ENCODE measurements at regions not wholly inside any gene's neighbourhood (a gene's known extent, or its start where the extent isn't known, plus 50 kb on each side); places are given as distances from the start of the nearest gene placed in this dataset.

GRCh38 chr3:3708769-3709115 is 90.5 kb upstream of the LRRN1 start:
- H3K36me3 ChIP-seq, result no peaks in the 10 kb centered on the region
- no peak for DNase-seq
- H3K4me1 ChIP-seq, result no peaks in the 10 kb centered on the region
- TF ChIP-seq CTCF (IDR thresholded peaks at IDR 0.05; ENCODE audit: low read depth, low read length), result no peak
- no peaks in the 10 kb centered on the region for H3K27me3 ChIP-seq
- H3K4me3 ChIP-seq (ENCODE audit: low read depth, low read length), result no peak overlapping the region
- H3K9me3 ChIP-seq, result no peaks in the 10 kb centered on the region

- H3K4me1 ChIP-seq, result no peaks in the 10 kb centered on the region
- TF ChIP-seq CTCF (IDR thresholded peaks at IDR 0.05; ENCODE audit: low read depth, low read length), result no peak
- no peaks in the 10 kb centered on the region for H3K36me3 ChIP-seq
- no peak overlapping the region for H3K4me3 ChIP-seq (ENCODE audit: low read depth, low read length)
- H3K9me3 ChIP-seq, result no peaks in the 10 kb centered on the region
- H3K27me3 ChIP-seq, result no peaks in the 10 kb centered on the region
- DNase-seq, result no peak
Observed at GRCh38 chr3:3707858-3708768, 91.1 kb upstream of the LRRN1 start.

GRCh38 chr3:3705090-3705775 is 94.0 kb upstream of the LRRN1 start:
- TF ChIP-seq CTCF (IDR thresholded peaks at IDR 0.05; ENCODE audit: low read depth, low read length), result no peak
- Histone ChIP-seq H3K9me3 (no peaks in the 10 kb centered on the region), H3K27me3 (no peaks in the 10 kb centered on the region), H3K4me1 (no peaks in the 10 kb centered on the region), H3K36me3 (no peaks in the 10 kb centered on the region), H3K4me3 (ENCODE audit: low read depth, low read length) (no peak overlapping the region)
- no peak for DNase-seq

GRCh38 chr3:3701949-3702348 is 97.3 kb upstream of the LRRN1 start:
- Histone ChIP-seq H3K9me3 (no peaks in the 10 kb centered on the region), H3K27me3 (no peaks in the 10 kb centered on the region), H3K4me1 (no peaks in the 10 kb centered on the region), H3K4me3 (ENCODE audit: low read depth, low read length) (no peak overlapping the region), H3K36me3 (no peaks in the 10 kb centered on the region)
- TF ChIP-seq CTCF (IDR thresholded peaks at IDR 0.05; ENCODE audit: low read depth, low read length), result no peak
- DNase-seq, result no peak

- H3K27me3 ChIP-seq, result no peaks in the 10 kb centered on the region
- H3K36me3 ChIP-seq, result no peaks in the 10 kb centered on the region
- no peaks in the 10 kb centered on the region for H3K4me1 ChIP-seq
- H3K9me3 ChIP-seq, result no peaks in the 10 kb centered on the region
- H3K4me3 ChIP-seq (ENCODE audit: low read depth, low read length), result no peak overlapping the region
- DNase-seq, result no peak
- no peak for TF ChIP-seq CTCF (IDR thresholded peaks at IDR 0.05; ENCODE audit: low read depth, low read length)
Observed at GRCh38 chr3:3699816-3700633, 99.2 kb upstream of the LRRN1 start.
